ENCODE measurements at regions not wholly inside any gene's neighbourhood (a gene's known extent, or its start where the extent isn't known, plus 50 kb on each side); places are given as distances from the start of the nearest gene placed in this dataset.

DNA sequence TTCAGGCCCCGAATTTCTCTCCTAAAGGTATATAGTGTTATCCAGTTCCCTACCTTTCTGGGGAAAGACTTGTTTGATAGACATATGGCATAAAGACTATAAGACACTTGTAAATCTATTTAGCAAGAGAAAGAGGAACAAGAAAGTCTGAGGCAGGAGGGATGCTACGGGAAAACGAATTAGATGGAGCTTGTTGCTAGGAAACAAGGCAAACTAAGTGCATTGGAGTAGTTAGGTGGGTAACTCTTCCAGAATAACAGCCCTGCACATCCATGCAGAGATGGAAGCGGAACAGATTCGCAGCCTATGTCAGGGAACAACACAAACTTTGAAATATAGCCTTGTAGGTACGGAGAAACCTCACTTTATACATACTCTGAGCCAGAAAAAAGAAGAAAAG is 810.3 kb upstream of the CRIM1 start (continued):
- TF ChIP-seq SIN3A (conservative IDR thresholded peaks at IDR 0.05 in 1 of 2, IDR thresholded peaks at IDR 0.05 in 1 of 2; ENCODE audit: low read depth in 1 of 2, low read length in 2 of 2), result no peak
- no peak for TF ChIP-seq KDM5A (IDR thresholded peaks at IDR 0.05; ENCODE audit: low read length)
- no peak for TF ChIP-seq CHD1 (IDR thresholded peaks at IDR 0.05; ENCODE audit: low read depth, low read length)
- TF ChIP-seq EP300 (IDR thresholded peaks at IDR 0.05; ENCODE audit: borderline replicate concordance in 1 of 2, low read depth in 2 of 2, low read length in 2 of 2), result no peak
- no peak for TF ChIP-seq HDAC2 (IDR thresholded peaks at IDR 0.05; ENCODE audit: borderline replicate concordance in 1 of 2, low read depth in 2 of 2, low read length in 2 of 2)
- no peak for TF ChIP-seq SP1 (IDR thresholded peaks at IDR 0.05; ENCODE audit: low read depth, low read length)
- TF ChIP-seq PHF8 (conservative IDR thresholded peaks at IDR 0.05; ENCODE audit: low read depth, low read length), result no peak
- TF ChIP-seq BACH1 (IDR thresholded peaks at IDR 0.05; ENCODE audit: low read length), result no peak
- no peak for TF ChIP-seq RNF2 (IDR thresholded peaks at IDR 0.05; ENCODE audit: borderline replicate concordance, low read depth, low read length, missing control alignments, poor library complexity, severe bottlenecking)
- no peak for TF ChIP-seq NANOG (IDR thresholded peaks at IDR 0.05; ENCODE audit: insufficient read depth, low read depth, low read length, poor library complexity, severe bottlenecking)
- TF ChIP-seq SAP30 (IDR thresholded peaks at IDR 0.05; ENCODE audit: insufficient read depth, insufficient replicate concordance, low read length), result no peak
- no peak for TF ChIP-seq POU5F1 (IDR thresholded peaks at IDR 0.05; ENCODE audit: low read depth, low read length)
- TF ChIP-seq BRCA1 (IDR thresholded peaks at IDR 0.05; ENCODE audit: low read depth, low read length), result no peak
- no peak for TF ChIP-seq SUZ12 (IDR thresholded peaks at IDR 0.05; ENCODE audit: low read length)
- no peak for TF ChIP-seq MAX (IDR thresholded peaks at IDR 0.05)
- TF ChIP-seq SRF (IDR thresholded peaks at IDR 0.05; ENCODE audit: low read depth, low read length), result no peak

All from H1 (cell line).